Caki2 (cell line): ENCODE measurements at regions not wholly inside any gene's neighbourhood (a gene's known extent, or its start where the extent isn't known, plus 50 kb on each side); places are given as distances from the start of the nearest gene placed in this dataset.

Experiments used
- DNase-seq: peaks from one replicate; pipeline ENCODE4 v3.0.0-alpha.2; 2015; ENCODE audit warnings: low read depth
- in situ Hi-C: cut with HindIII; loops from 2 replicates; pipeline ENCODE4 v1.10.0; 2016; ENCODE audit warnings: low sequenced_read_pairs, low pct_unique_long_range_greater_than_20kb, mixed read lengths

DNA sequence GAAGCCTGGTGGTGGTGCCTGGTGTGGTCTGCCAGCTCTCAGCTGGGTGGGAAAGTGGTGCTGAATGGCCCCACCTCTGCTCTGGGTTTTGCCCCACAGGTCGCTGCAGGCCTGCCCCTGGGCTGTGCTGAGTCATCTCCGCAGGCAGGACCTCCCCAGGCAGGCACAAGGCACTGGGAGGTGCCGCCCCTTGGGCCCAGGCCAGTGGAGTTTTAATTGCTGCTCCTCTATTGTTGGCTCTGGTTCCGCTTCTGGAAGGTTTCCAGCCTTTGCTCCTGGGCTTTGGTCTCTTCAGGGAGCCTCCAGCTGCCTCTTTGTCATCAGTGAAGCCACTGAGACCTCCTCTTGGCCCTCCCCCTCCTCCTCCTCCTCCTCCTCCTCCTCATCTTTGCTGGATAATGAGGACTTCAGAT lies 180.3 kb upstream of the GRB10 start:
- peak; percentile 95 for DNase-seq
- in situ Hi-C loops: no loop called here

DNA sequence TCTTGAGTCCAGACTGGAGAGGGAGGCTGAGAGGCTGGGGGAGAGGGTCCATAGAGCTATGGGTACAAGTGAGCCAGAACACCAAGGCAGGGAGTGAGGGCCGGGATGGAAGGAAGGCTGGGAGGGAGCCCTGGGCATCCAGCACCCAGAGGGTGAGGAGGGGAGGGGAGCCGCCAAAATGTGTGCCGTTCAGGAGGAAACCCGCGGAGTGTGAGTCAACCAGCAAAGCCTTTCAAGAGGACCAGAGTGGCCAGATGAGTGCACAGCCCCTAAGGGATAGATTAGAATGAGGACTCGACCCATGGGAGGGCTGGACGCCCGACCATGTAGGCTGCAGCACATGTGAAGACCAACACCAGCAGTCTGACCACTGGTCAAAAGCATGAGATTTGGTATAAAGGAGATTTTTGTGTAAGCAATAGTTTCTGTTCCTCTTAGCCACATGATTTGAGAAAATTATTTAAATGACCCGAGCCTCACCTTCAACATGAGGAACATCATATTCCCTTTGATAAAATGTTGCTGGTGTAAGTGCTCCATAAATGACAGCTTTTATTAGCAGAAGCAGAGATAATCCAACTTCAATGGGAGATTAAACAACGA lies 179.7 kb upstream of the GRB10 start:
- no peak for DNase-seq
- in situ Hi-C loops: no loop called here

DNA sequence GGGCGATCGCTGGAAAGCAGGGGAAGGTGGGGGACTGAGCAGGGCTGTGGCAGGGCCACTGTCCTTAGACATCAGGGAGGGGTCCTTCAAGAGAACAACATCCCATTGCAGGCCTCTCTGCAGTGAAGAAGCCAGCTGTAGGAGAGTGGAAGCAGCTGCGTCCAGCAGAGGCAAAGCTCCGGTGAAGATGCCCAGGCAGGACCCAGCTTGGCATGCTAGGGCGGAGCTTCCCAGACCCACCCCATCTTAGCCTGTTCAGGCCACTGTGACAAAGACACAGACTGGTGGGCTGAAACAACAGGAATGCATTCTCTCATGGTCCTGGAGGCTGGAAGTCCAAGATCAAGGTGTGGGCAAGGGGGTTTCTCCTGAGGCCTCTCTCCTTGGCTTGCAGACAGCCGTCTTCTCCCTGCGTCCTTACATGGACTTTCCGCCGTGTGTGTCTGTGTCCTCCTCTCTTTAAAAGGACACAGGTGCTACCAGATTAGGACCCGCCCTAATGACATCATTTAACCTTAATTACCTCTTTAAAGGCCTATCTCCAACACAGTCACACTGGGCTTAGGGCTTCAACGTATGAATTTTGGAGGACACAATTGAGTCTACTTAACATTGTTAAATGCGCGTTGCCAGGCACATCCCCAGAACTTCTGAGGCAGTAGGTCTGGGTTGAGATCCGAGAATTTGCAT lies 178.1 kb upstream of the GRB10 start:
- no peak for DNase-seq
- in situ Hi-C loops: no loop called here

DNA sequence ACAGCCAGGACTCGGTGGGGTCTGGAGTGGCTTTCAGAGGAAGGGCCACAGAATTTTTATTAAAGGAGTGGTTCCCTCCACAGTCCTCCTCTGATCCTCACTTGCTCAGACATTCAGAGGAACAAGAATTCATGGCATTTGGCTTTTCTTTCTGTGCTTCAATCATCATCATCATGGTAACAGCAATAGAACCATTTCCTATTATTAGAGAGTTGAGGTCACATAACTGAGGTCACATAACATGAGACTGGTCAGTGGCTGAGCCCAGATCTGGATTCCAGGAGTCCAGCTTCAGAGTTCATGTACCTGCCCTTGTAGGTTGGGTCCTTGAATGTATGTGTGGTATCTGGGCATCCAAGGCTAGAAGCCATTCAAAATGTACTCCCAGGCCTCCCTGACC lies 177.3 kb upstream of the GRB10 start:
- no peak for DNase-seq
- in situ Hi-C loops: loop anchor here (10.0 kb wide), 2 partner anchors 65 to 145 kb away; no protein-coding TSS in a partner anchor

DNA sequence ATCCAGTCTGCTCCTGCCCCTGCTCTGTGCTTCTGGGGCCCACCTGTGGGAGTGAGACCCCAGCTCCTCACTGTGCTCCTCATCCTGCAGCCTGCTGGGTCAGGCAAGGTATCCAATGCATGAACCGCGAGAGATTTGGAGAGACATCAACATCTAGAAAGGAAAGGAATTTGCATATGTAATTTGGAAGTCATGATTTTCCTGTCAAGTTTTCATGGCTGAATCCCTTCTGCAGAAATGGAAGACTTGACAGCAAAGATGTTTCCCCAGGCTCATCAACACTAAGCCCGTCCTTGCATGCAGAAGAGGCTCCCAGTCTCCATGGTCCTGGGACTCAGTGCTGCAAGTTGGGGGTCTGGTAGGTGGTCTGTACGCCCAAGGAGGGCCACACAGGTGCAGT lies 176.9 kb upstream of the GRB10 start:
- no peak for DNase-seq
- in situ Hi-C loops: loop anchor here (10.0 kb wide), 2 partner anchors 65 to 145 kb away; no protein-coding TSS in a partner anchor

DNA sequence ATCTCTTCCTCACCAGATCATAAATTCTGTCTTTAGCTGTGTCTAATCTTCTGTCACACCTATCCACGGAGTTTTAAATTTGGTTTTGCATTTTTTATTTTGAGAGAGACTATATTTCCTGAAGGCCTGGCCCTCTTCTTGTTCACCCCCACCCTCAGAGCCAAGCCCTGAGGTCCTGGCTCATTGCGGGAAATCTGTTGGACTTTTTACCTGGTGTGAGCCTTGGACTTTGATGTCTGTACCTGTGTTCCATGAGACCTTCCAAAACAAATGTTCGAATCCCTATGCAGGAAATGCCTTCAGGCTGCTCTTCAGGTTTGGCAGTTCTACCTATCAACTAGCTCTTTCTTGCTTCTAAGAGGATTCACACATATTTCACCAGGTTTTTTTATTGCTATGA lies 175.2 kb upstream of the GRB10 start:
- no peak for DNase-seq
- in situ Hi-C loops: loop anchor here (10.0 kb wide), 2 partner anchors 67 to 143 kb away; no protein-coding TSS in a partner anchor

DNA sequence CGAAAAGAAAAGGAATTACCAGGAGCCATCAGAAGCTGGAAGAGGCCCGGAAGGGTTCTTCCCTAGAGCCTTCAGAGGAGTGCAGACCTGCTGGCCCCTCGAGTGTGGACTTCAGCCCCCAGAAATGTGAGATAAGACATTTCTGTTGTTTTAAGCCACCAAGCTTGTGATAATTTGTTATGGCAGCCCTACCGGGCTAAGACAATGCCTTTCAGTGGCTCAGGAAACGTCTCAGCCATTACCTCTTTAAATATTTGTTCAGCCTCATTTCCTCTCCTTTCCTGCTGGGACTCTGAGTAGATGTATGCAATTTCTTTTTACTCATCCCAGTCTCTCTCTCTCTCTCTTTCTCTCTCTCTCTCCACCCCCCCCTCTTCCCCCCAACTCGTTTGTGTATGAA lies 174.7 kb upstream of the GRB10 start:
- in situ Hi-C loops: loop anchor here (10.0 kb wide), 2 partner anchors 67 to 143 kb away; no protein-coding TSS in a partner anchor
- no peak for DNase-seq

DNA sequence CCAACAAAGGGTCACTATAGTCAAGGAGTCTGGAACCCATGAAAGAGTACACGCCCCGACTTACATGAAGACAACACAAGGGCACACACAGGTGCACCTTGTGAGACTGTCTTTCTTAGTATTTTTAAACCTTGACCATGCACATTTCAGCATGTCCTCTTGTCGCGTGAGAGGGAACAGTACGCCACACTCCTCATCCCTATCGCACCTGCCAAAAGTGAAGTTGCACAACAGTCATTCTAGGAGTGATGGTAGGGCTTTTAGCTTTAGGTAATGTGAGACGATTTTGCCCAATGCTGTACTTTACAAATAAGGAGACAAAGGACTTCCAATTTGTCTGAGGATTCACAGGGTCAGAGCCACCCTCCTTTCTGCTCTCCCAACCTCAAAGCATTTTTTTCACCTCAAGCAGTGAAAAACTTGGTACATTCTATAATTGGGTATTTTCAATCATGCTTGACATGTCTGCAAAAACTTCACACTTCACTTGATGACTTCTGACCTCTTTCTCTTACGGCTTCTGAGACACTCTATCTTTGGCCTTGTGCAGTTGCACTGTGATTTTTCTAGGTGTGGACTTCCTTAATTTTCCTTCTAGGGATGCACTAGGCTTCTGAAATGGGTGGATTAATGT lies 173.9 kb upstream of the GRB10 start:
- in situ Hi-C loops: loop anchor here (10.0 kb wide), 2 partner anchors 68 to 142 kb away; no protein-coding TSS in a partner anchor
- peak; percentile 51 for DNase-seq

DNA sequence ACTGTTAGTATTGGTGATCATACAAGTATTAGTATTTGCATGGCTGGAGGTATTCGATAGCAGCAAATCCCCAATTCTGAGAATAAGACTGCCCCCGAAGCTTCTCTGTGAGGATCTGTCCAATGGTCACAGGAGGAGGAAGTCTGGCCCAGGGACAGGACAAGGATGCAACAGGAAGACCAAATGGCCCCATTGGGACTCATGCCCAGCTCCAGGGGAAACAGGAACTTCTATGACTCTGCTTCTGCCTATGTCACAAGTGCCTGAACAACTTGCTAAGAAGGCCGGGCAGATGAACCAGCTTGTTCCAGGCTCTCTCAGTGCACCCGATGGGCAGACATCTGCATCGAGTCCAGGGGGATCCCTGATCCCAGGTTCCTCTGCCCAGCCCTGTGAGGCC lies 172.0 kb upstream of the GRB10 start:
- DNase-seq: no peak
- in situ Hi-C loops: loop anchor here (10.0 kb wide), 2 partner anchors 70 to 140 kb away; no protein-coding TSS in a partner anchor

DNA sequence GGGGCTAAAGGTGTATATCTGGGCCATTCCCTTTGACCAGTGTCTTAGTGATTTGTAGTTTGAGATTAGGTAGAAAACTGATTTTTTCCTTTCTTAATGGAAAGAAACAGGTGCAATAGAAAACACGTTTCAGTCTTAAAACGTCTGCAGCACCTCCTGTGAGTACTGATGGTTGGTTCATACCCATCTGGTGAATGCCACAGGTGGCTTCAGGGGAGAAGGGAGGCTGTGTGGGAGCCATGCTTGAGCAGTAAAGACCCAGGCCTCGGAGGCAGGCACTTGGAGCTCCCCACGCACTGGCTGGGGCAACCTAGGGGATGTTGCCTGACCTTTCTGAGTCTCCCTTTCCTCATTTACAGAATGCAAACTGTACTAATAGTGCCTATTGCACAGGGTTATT lies 171.5 kb upstream of the GRB10 start:
- DNase-seq: no peak
- in situ Hi-C loops: loop anchor here (10.0 kb wide), 2 partner anchors 71 to 139 kb away; no protein-coding TSS in a partner anchor

DNA sequence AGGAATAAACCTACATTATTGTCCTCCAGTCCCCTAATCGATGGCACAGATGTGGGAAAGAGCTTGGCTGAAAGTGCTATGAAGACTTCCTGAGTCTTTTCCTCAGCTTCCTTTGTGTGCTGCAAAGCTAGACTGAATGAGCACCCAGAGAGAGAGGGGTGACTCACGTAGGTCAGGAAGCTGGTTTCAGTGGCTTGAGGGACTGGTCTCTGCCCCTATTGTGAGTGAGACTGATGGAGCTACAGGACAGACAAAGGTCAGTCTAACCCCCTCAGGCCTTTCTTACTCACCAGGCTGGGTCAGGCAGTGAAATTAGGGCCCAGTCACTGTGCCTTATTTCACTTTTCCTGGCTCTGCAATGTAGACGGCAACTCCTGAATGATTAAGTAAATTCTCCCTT lies 171.1 kb upstream of the GRB10 start:
- in situ Hi-C loops: loop anchor here (10.0 kb wide), 2 partner anchors 71 to 139 kb away; no protein-coding TSS in a partner anchor
- no peak for DNase-seq

DNA sequence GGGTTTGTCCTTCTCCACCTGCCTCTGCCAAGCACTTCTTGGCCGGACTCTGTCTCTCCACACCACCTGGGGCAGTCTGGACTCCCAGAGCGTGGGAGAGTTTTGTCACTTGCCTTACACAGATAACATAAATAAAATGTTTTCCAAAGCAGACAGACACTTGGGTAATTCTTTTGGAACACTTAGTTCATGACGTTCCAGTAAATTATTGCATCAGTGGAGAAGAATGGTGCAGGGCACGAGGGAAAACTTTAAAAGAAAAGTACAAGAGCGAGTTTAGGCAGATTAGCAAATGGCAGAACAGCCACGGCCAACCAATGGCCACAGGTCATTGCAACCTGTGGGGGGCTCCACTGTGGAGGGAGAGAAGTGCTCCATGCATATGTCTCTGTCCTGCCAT lies 170.6 kb upstream of the GRB10 start:
- in situ Hi-C loops: loop anchor here (10.0 kb wide), 2 partner anchors 71 to 139 kb away; no protein-coding TSS in a partner anchor
- DNase-seq: no peak

DNA sequence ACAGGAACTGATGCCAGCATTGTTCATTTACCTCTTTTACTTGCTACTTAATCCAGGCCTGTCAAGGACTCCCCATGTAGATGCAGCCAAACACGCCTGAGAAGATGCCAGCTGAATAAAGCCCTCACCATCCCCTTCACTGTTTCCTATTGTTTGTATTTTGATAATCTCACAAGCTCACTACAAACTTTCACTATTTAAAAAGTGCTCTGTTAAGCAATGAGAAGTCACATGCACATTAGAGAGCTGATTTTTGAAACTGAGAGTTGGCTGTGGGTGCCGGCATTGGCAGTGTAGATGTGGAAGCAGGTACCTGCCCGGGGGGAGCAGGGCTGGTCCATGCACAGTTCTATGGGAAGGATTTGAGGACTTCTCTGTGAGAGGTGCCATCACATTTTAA lies 169.8 kb upstream of the GRB10 start:
- no peak for DNase-seq
- in situ Hi-C loops: loop anchor here (10.0 kb wide), 2 partner anchors 72 to 138 kb away; no protein-coding TSS in a partner anchor

DNA sequence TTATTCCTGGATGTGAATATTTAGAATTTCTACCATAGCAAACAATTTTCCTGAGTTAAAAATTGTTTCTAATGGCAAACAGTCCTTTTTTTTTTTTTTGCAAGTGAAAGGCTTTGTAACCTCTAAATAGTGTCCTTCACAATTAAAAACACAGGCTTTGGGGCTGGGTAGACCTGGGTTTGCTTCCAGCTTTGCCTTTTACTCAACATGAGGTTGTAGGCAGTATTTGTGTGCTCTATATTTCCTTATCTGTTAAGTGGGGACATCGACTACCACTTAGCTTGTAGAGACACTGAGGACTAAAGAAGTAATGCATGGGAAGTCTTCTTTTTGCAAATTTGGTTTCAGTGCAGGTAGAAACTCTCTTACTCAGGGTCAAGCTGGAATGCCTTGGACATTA lies 169.4 kb upstream of the GRB10 start:
- in situ Hi-C loops: loop anchor here (10.0 kb wide), 2 partner anchors 73 to 137 kb away; no protein-coding TSS in a partner anchor
- no peak for DNase-seq

DNA sequence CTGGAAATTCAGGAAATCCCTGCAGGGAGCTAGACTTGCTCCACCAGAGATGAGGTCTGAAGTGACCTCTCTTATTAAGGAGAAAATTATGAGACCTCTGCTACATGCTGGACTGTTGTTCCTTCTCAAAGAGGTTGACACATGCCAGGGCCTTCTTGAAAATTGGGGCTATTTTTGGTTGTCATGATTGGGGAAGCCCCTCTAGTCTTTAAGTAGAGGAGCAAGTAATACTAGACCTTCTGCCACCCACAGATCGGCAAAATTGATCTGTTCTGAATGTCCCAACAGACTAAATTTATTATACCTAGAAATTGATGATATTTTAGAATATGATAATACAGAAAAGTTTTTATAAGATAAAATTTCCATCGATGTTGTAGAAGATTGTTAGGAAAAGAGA lies 160.8 kb upstream of the GRB10 start:
- no peak for DNase-seq
- in situ Hi-C loops: no loop called here

DNA sequence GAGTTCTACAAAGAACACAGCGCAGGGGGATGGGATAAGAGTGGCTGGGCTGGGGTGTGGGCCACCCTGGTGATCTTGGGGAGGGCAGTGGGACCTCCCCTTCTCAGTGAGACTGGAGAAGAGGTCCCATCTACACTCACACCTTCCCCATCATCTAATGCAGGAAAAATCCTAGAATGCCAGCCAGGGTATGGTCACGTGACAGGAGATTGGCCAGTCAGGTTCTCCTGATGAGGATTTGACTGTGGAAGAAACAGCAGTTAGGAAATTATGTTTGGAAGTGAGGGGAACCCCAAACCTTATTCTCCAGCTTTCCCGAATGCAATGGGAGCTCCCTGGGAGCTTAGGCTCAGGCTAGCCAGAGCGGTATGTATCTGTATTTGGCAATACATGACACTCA lies 158.8 kb upstream of the GRB10 start:
- no peak for DNase-seq
- in situ Hi-C loops: no loop called here

DNA sequence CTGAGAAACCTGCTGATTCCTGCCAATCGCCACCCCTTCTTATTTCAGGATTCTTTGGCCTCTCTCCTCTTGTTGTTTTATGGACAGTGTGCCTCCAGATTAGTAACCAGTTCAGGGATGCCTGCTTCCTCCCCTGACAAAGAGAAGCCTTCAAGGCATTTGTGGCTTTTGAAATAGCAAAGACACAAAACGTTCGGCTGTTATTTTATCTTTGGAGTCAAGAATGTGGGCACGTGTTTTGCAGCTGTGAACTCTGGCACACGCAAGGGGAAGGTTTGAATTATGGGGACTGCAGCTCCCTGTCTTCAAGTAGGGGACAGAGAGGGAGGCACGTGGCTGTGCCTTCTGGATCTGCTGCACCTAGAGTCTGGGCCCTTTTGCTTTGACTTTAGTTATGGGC lies 157.9 kb upstream of the GRB10 start:
- no peak for DNase-seq

DNA sequence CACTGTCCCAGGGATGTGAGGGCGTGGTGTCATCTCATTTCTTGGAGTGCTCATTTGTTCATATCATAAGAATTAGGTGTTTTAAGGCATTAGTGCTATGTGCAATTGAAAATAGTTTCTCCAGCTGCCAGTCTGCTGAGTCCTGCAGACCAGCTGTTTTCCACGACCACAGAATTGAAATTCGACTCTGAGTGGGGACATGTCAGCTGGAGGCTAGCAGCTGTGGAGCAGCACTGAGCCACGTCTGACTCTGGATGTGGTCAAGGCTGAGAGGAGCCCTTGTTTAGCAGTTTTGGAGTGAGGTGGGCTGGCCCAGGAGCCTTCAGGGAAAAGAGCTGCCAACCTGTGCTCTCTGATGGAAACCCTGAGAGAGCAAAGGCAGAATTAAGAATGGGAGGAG lies 156.3 kb upstream of the GRB10 start:
- in situ Hi-C loops: no loop called here
- no peak for DNase-seq

More for the DNA sequence above, 157.9 kb upstream of the GRB10 start:
- in situ Hi-C loops: no loop called here

DNA sequence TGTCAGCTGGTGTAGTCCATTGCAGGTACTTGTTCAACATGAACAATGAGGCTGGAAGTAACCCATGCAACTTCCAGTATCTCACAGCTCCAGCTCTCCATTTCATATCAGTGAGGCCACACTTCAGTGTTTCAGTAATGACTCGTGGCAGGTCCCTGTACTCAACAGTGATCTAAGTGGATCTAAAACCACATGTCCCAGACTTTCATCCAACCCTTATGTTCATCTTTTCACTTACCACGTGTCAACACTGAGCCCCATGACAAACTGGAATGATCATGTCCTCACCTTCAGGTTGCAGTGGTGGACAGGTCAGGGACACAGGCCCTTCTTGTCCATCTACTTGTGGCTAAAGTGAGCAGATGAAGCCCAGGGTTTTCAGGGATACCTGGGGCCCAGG lies 155.0 kb upstream of the GRB10 start:
- no peak for DNase-seq
- in situ Hi-C loops: no loop called here
